HL-60 (cell line): ENCODE measurements at regions not wholly inside any gene's neighbourhood (a gene's known extent, or its start where the extent isn't known, plus 50 kb on each side); places are given as distances from the start of the nearest gene placed in this dataset.

Experiments used
- DNase-seq, 2 experiments: peaks; one replicate each; pipeline ENCODE4 v3.0.0-alpha.2; 2010 to 2020; ENCODE audit warnings: low read depth in 1 of 2, low spot score in 1 of 2
- H3K27ac ChIP-seq: fragments of 250-450 bp; sonication (Bioruptor Pico); replicated peaks from 2 replicates; pipeline ENCODE4 v1.5.1; 2020; ENCODE audit warnings: mild to moderate bottlenecking, moderate library complexity
- H3K27me3 ChIP-seq: fragments of 250-450 bp; sonication (Bioruptor Pico); 2 replicates; pipeline ENCODE4 v1.5.1; 2021; ENCODE audit warnings: mild to moderate bottlenecking, moderate library complexity; ENCODE audit not compliant: insufficient read depth, poor library complexity, severe bottlenecking
- H3K4me3 ChIP-seq: replicated peaks from 2 replicates; pipeline ENCODE4 v1.5.1; 2011; ENCODE audit warnings: mild to moderate bottlenecking, control low read depth, low read length; ENCODE audit not compliant: insufficient read depth
- GABPA ChIP-seq: IDR thresholded peaks from 2 replicates; pipeline ENCODE4 v1.6.1; 2012; ENCODE audit warnings: low read depth
- POLR2AphosphoS5 ChIP-seq: IDR thresholded peaks from 2 replicates; pipeline ENCODE4 v1.6.1; 2012; ENCODE audit warnings: low read depth
- SPI1 ChIP-seq: IDR thresholded peaks from 2 replicates; pipeline ENCODE4 v1.6.1; 2012; ENCODE audit warnings: low read depth, mild to moderate bottlenecking, borderline replicate concordance
- TF ChIP-seq, protein P1 (sequence below): IDR thresholded peaks from one replicate; pipeline ENCODE4 v1.5.1; 2011; ENCODE audit warnings: low read length, control low read depth, inconsistent platforms; ENCODE audit not compliant: insufficient read depth
- TF ChIP-seq, protein P2 (sequence below): IDR thresholded peaks from 2 replicates; pipeline ENCODE4 v1.6.1; 2012; ENCODE audit warnings: low read depth; ENCODE audit not compliant: insufficient replicate concordance

- no peak for DNase-seq
- TF ChIP-seq SPI1 (no peak), GABPA (no peak), POLR2AphosphoS5 (no peak)
- TF ChIP-seq, protein P1, sequence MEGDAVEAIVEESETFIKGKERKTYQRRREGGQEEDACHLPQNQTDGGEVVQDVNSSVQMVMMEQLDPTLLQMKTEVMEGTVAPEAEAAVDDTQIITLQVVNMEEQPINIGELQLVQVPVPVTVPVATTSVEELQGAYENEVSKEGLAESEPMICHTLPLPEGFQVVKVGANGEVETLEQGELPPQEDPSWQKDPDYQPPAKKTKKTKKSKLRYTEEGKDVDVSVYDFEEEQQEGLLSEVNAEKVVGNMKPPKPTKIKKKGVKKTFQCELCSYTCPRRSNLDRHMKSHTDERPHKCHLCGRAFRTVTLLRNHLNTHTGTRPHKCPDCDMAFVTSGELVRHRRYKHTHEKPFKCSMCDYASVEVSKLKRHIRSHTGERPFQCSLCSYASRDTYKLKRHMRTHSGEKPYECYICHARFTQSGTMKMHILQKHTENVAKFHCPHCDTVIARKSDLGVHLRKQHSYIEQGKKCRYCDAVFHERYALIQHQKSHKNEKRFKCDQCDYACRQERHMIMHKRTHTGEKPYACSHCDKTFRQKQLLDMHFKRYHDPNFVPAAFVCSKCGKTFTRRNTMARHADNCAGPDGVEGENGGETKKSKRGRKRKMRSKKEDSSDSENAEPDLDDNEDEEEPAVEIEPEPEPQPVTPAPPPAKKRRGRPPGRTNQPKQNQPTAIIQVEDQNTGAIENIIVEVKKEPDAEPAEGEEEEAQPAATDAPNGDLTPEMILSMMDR, result no peak
- TF ChIP-seq, protein P2, sequence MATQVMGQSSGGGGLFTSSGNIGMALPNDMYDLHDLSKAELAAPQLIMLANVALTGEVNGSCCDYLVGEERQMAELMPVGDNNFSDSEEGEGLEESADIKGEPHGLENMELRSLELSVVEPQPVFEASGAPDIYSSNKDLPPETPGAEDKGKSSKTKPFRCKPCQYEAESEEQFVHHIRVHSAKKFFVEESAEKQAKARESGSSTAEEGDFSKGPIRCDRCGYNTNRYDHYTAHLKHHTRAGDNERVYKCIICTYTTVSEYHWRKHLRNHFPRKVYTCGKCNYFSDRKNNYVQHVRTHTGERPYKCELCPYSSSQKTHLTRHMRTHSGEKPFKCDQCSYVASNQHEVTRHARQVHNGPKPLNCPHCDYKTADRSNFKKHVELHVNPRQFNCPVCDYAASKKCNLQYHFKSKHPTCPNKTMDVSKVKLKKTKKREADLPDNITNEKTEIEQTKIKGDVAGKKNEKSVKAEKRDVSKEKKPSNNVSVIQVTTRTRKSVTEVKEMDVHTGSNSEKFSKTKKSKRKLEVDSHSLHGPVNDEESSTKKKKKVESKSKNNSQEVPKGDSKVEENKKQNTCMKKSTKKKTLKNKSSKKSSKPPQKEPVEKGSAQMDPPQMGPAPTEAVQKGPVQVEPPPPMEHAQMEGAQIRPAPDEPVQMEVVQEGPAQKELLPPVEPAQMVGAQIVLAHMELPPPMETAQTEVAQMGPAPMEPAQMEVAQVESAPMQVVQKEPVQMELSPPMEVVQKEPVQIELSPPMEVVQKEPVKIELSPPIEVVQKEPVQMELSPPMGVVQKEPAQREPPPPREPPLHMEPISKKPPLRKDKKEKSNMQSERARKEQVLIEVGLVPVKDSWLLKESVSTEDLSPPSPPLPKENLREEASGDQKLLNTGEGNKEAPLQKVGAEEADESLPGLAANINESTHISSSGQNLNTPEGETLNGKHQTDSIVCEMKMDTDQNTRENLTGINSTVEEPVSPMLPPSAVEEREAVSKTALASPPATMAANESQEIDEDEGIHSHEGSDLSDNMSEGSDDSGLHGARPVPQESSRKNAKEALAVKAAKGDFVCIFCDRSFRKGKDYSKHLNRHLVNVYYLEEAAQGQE, result no peak
- no peak overlapping the region for H3K27ac ChIP-seq
- no peak overlapping the region for H3K4me3 ChIP-seq
- no peaks in the 10 kb centered on the region for H3K27me3 ChIP-seq
These were observed 1811.2 kb upstream of the PCDH10 start for GRCh38 chr4:131337936-131338335.

- H3K27ac ChIP-seq, result no peak overlapping the region
These were observed 1810.0 kb upstream of the PCDH10 start for GRCh38 chr4:131339137-131339536.

DNA sequence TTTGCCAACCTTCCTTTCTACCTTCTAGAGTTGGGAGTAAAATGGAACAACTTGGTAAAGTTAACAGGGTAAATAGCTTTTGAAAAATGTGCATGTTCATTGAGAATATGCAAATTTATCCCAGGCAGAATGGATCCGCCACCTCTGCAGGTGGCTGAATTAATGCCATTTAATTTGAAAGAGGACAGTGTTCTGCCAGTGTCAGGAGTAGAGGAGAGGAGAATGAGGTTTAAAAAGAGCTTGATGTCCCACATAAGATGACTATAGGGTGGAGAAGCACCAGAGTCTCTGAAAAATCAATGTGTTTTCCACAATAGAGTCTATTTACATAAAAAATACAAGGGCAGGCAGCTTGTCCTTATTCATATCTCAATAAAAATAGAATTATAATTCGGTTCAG lies 1804.3 kb upstream of the PCDH10 start:
- TF ChIP-seq, protein P1, result no peak
- TF ChIP-seq SPI1 (no peak), POLR2AphosphoS5 (no peak), GABPA (no peak)
- TF ChIP-seq, protein P2, result no peak
- Histone ChIP-seq H3K4me3 (no peak overlapping the region), H3K27ac (no peak overlapping the region), H3K27me3 (no peaks in the 10 kb centered on the region)
- no peak for DNase-seq

More at GRCh38 chr4:131339137-131339536, 1810.0 kb upstream of the PCDH10 start:
- no peak overlapping the region for H3K4me3 ChIP-seq
- TF ChIP-seq, protein P1, result no peak
- H3K27me3 ChIP-seq, result no peaks in the 10 kb centered on the region
- DNase-seq, result no peak

GRCh38 chr4:131347816-131348215 lies 1801.3 kb upstream of the PCDH10 start:
- Histone ChIP-seq H3K27ac (no peak overlapping the region), H3K4me3 (no peak overlapping the region), H3K27me3 (no peaks in the 10 kb centered on the region)
- no peak for TF ChIP-seq GABPA
- TF ChIP-seq, protein P2, result no peak
- TF ChIP-seq POLR2AphosphoS5, result no peak
- TF ChIP-seq, protein P1, result no peak
- TF ChIP-seq SPI1, result no peak
- DNase-seq, result no peak
